RWPE2 (cell line): ENCODE measurements at regions not wholly inside any gene's neighbourhood (a gene's known extent, or its start where the extent isn't known, plus 50 kb on each side); places are given as distances from the start of the nearest gene placed in this dataset.

ENCODE experiments used
- ATAC-seq: fragments of 200-7000 bp; cut with Tn5 transposase; 3 replicates; pipeline ENCODE4 v1.9.1; 2021; ENCODE audit warnings: low read depth
- DNase-seq: peaks from one replicate; pipeline ENCODE4 v3.0.0-alpha.2; 2020; ENCODE audit warnings: low spot score
- H3K27ac ChIP-seq: fragments of 450-650 bp; 2 replicates; pipeline ENCODE4 v1.5.1; 2017; ENCODE audit warnings: mild to moderate bottlenecking; ENCODE audit not compliant: poor library complexity, severe bottlenecking
- H3K27me3 ChIP-seq: fragments of 250-450 bp; sonication (Bioruptor Pico); 2 replicates; pipeline ENCODE4 v1.5.1; 2021; ENCODE audit warnings: mild to moderate bottlenecking, moderate library complexity; ENCODE audit not compliant: insufficient read depth, poor library complexity, severe bottlenecking
- H3K36me3 ChIP-seq: fragments of 250-450 bp; sonication (Bioruptor Pico); 2 replicates; pipeline ENCODE4 v1.5.1; 2020; ENCODE audit warnings: low read depth, mild to moderate bottlenecking, moderate library complexity
- H3K4me1 ChIP-seq: fragments of 250-450 bp; sonication (Bioruptor Pico); 2 replicates; pipeline ENCODE4 v1.5.1; 2021; ENCODE audit warnings: mild to moderate bottlenecking, moderate library complexity; ENCODE audit not compliant: insufficient read depth, poor library complexity, severe bottlenecking
- H3K4me3 ChIP-seq: fragments of 250-450 bp; sonication (Bioruptor Pico); 2 replicates; pipeline ENCODE4 v1.5.1; 2021; ENCODE audit warnings: mild to moderate bottlenecking, moderate library complexity; ENCODE audit not compliant: severe bottlenecking
- H3K9me3 ChIP-seq: fragments of 250-450 bp; sonication (Bioruptor Pico); 2 replicates; pipeline ENCODE4 v1.5.1; 2021; ENCODE audit warnings: mild to moderate bottlenecking, moderate library complexity; ENCODE audit not compliant: severe bottlenecking
- CTCF ChIP-seq: fragments of 450-650 bp; IDR thresholded peaks from one replicate; pipeline ENCODE4 v1.5.1; 2017; ENCODE audit warnings: mild to moderate bottlenecking, moderate library complexity; ENCODE audit not compliant: poor library complexity, severe bottlenecking

- ATAC-seq, result no peak
- TF ChIP-seq CTCF, result no peak
- H3K4me3 ChIP-seq, result no peak overlapping the region
Measured at GRCh38 chr3:6516694-6517093, 344.2 kb upstream of the GRM7 start.

DNA sequence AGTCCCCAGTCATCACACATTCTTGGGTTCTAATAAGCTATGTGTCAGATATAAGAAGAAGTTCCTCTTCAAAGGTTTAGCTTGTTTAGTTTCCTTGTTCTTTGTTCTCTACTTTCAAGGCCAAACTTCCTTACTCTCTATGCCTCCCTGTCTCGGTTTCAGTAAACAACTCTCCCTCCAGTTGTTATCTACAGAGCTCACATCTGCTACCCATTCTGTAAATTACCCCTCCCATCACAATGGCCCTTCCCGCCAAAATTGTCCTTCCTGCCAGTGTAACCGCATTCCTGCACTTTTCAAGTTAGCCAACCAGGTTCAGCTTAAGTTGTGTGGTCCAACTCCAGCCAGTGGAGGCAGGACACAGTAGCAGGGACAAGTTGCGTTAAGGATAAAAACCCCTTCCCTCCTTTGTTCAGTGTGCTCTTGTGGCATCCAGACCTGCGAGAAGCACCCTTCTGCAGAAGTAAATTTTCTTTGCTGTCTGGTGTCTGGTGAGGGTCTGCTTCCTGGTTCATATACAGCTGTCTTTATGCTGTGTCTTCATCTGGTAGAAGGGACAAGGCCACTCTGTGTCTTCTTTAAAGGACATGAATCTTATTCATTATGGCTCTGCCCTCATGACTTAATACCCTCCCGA, 342.1 kb upstream of the GRM7 start:
- no peaks in the 10 kb centered on the region for H3K27me3 ChIP-seq
- no peak overlapping the region for H3K27ac ChIP-seq
- no peaks in the 10 kb centered on the region for H3K4me1 ChIP-seq
- TF ChIP-seq CTCF, result no peak
- peaks cover 2% of the 10 kb centered on the region for H3K9me3 ChIP-seq
- H3K4me3 ChIP-seq, result no peak overlapping the region
- no peaks in the 10 kb centered on the region for H3K36me3 ChIP-seq
- ATAC-seq (no peak), DNase-seq (no peak)

More at GRCh38 chr3:6516694-6517093, 344.2 kb upstream of the GRM7 start:
- no peak for DNase-seq
- H3K9me3 ChIP-seq, result no peaks in the 10 kb centered on the region
- H3K4me1 ChIP-seq, result no peaks in the 10 kb centered on the region
- H3K27me3 ChIP-seq, result no peaks in the 10 kb centered on the region
- H3K27ac ChIP-seq, result no peak overlapping the region
- H3K36me3 ChIP-seq, result no peaks in the 10 kb centered on the region

GRCh38 chr3:6521369-6522113, 339.4 kb upstream of the GRM7 start:
- Histone ChIP-seq H3K27ac (no peak overlapping the region), H3K27me3 (no peaks in the 10 kb centered on the region), H3K9me3 (peaks cover 2% of the 10 kb centered on the region), H3K36me3 (no peaks in the 10 kb centered on the region), H3K4me1 (no peaks in the 10 kb centered on the region), H3K4me3 (no peak overlapping the region)
- no peak for DNase-seq
- no peak for ATAC-seq
- TF ChIP-seq CTCF, result no peak

- no peak overlapping the region for H3K4me3 ChIP-seq
- H3K27me3 ChIP-seq, result no peaks in the 10 kb centered on the region
- no peak for DNase-seq
- peaks cover 2% of the 10 kb centered on the region for H3K9me3 ChIP-seq
- no peak for ATAC-seq
- H3K27ac ChIP-seq, result no peak overlapping the region
- no peaks in the 10 kb centered on the region for H3K4me1 ChIP-seq
- no peaks in the 10 kb centered on the region for H3K36me3 ChIP-seq
- TF ChIP-seq CTCF, result no peak
Measured at GRCh38 chr3:6522191-6522590, 338.7 kb upstream of the GRM7 start.

DNA sequence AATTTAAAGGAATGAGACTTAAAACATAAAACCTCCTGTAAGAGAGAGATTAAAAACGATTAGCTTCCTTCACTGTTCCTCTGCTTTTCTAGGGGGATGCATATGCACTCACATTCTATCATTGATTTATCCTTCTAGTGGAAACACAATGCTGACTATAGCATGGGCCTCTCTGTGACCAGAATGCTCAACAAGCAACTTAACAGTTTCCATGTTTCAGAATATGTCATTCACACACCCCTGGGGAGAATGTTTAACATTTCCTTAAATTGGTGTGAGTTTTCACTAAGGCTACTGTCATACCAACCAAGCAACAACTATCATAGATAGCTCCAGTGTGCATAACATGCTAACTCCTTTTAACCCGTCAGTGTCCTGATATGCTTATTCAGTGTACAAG, 337.9 kb upstream of the GRM7 start:
- no peak overlapping the region for H3K27ac ChIP-seq
- H3K9me3 ChIP-seq, result peaks cover 2% of the 10 kb centered on the region
- no peak for TF ChIP-seq CTCF
- H3K4me1 ChIP-seq, result no peaks in the 10 kb centered on the region
- no peaks in the 10 kb centered on the region for H3K27me3 ChIP-seq
- H3K4me3 ChIP-seq, result no peak overlapping the region
- DNase-seq (no peak), ATAC-seq (no peak)
- H3K36me3 ChIP-seq, result no peaks in the 10 kb centered on the region
